Lower lobe of right lung (tissue), 2 donors: ENCODE measurements at regions not wholly inside any gene's neighbourhood (a gene's known extent, or its start where the extent isn't known, plus 50 kb on each side); places are given as distances from the start of the nearest gene placed in this dataset.
"Not testable (repeated sequence)": the region's sequence is repeated elsewhere in the genome, so short reads cannot be mapped to it uniquely, and the experiment has no call there.

Source experiments
- ATAC-seq, 2 donors: fragments of 200-7000 bp; cut with Tn5 transposase; one replicate each; pipeline ENCODE4 v1.9.1; 2020 to 2022; ENCODE audit warnings: mild to moderate bottlenecking in 2 of 2, moderate library complexity in 2 of 2
- DNase-seq: peaks from one replicate; pipeline ENCODE4 v3.0.0-alpha.2; 2020
- H3K27ac ChIP-seq: fragments of 200-600 bp; one replicate; pipeline ENCODE4 v1.8.0; 2022
- H3K27me3 ChIP-seq: fragments of 200-600 bp; one replicate; pipeline ENCODE4 v1.8.0; 2022; ENCODE audit warnings: low read depth
- H3K36me3 ChIP-seq: fragments of 200-600 bp; one replicate; pipeline ENCODE4 v1.8.0; 2022; ENCODE audit warnings: mild to moderate bottlenecking
- H3K4me1 ChIP-seq: fragments of 200-600 bp; one replicate; pipeline ENCODE4 v1.8.0; 2022
- H3K4me3 ChIP-seq: fragments of 200-600 bp; one replicate; pipeline ENCODE4 v1.8.0; 2022; ENCODE audit warnings: mild to moderate bottlenecking
- H3K9me3 ChIP-seq: fragments of 200-600 bp; one replicate; pipeline ENCODE4 v1.8.0; 2022
- intact Hi-C: fragments of 100-400 bp; cut with DNase I; formaldehyde crosslinking; loops from one replicate; pipeline ENCODE4 v1.11.0; 2022
- TF ChIP-seq, protein P1 (sequence below): fragments of 200-600 bp; IDR thresholded peaks from one replicate; pipeline ENCODE4 v1.8.0; 2022; ENCODE audit warnings: antibody characterized with exemption, mild to moderate bottlenecking
- donor health status: DM: no; HTN: yes; CAD: no; lungs with severe emphysema.

- TF ChIP-seq, protein P1, sequence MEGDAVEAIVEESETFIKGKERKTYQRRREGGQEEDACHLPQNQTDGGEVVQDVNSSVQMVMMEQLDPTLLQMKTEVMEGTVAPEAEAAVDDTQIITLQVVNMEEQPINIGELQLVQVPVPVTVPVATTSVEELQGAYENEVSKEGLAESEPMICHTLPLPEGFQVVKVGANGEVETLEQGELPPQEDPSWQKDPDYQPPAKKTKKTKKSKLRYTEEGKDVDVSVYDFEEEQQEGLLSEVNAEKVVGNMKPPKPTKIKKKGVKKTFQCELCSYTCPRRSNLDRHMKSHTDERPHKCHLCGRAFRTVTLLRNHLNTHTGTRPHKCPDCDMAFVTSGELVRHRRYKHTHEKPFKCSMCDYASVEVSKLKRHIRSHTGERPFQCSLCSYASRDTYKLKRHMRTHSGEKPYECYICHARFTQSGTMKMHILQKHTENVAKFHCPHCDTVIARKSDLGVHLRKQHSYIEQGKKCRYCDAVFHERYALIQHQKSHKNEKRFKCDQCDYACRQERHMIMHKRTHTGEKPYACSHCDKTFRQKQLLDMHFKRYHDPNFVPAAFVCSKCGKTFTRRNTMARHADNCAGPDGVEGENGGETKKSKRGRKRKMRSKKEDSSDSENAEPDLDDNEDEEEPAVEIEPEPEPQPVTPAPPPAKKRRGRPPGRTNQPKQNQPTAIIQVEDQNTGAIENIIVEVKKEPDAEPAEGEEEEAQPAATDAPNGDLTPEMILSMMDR = no peak
- peaks cover 37% of the 10 kb centered on the region for H3K4me1 ChIP-seq
- intact Hi-C loops = no loop called here
- DNase-seq (no peak), ATAC-seq (no peak)
- peaks cover 5% of the 10 kb centered on the region for H3K36me3 ChIP-seq
- H3K27ac ChIP-seq = no peak overlapping the region
- no peaks in the 10 kb centered on the region for H3K9me3 ChIP-seq
- H3K4me3 ChIP-seq = no peak overlapping the region
- no peaks in the 10 kb centered on the region for H3K27me3 ChIP-seq
Measured at GRCh38 chr7:131039836-131040235, 287.8 kb upstream of the MKLN1 start.

DNA sequence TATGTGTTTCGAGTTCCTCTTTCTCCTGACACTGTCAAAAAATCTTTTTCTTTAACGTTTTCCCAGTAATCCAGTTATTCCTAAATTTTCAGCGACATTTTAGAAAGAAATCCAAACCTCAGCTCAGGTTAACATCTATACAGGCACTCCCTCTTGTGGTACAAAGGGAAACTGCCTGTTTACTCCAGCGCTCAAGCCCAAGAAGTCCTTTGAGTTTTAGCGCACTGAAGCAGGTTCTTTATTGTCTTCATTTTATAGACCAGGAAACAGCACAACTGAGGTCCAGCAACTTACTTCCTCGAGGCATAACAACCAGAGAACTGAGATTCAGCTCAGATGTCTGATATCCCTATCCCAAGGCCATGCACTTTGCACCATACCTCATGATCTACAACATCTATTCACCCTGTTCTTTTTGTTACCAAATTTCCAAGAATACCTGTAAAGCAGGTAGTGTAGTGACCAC lies 287.2 kb upstream of the MKLN1 start:
- intact Hi-C loops = no loop called here
- H3K4me1 ChIP-seq = peaks cover 35% of the 10 kb centered on the region
- TF ChIP-seq, protein P1 = peak; percentile 90

DNA sequence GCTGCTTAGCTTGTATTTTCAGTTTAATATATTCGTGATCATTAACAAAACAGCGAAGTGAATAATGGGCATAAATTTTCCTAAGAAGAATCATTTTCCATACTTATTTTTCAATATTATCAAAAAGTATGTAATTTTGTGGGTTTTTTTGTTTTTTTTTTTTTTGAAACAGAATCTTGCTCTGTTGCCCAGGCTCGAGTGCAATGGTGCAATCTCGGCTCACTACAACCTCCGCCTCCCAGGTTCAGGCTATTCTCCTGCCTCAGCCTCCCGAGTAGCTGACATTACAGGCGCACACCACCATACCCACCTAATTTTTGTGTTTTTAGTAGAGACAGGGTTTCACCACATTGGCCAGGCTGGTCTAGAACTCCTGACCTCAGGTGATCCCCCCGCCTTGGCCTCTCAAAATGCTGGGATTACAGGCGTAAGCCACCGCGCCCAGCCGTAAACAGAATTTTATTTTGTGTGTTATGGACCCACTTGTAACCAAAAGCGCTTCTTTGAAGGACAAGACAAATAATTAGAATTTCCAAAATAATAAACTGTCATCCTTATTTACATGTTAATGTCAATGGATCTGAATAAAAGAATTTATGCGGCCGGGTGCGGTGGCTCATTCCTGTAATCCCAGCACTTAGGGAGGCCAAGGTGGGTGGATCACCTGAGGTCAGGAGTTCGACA lies 286.5 kb upstream of the MKLN1 start:
- ATAC-seq, intact Hi-C loops, H3K27me3 ChIP-seq, DNase-seq, H3K4me3 ChIP-seq, H3K9me3 ChIP-seq, H3K27ac ChIP-seq: not testable (repeated sequence)
- Histone ChIP-seq H3K4me1 (peaks cover 35% of the 10 kb centered on the region), H3K36me3 (peaks cover 15% of the 10 kb centered on the region)

More for the DNA sequence above, 287.2 kb upstream of the MKLN1 start:
- H3K9me3 ChIP-seq = no peaks in the 10 kb centered on the region
- no peak overlapping the region for H3K27ac ChIP-seq
- no peak overlapping the region for H3K4me3 ChIP-seq
- ATAC-seq (peak; percentile 73 to 83), DNase-seq (no peak)
- peaks cover 12% of the 10 kb centered on the region for H3K36me3 ChIP-seq
- H3K27me3 ChIP-seq = no peaks in the 10 kb centered on the region

- H3K27me3 ChIP-seq = no peaks in the 10 kb centered on the region
- no peak for ATAC-seq
- TF ChIP-seq, protein P1 = no peak
- DNase-seq = no peak
- H3K9me3 ChIP-seq = no peaks in the 10 kb centered on the region
- H3K36me3 ChIP-seq = peaks cover 15% of the 10 kb centered on the region
- H3K27ac ChIP-seq = no peak overlapping the region
- H3K4me3 ChIP-seq = no peak overlapping the region
- intact Hi-C loops = no loop called here
- H3K4me1 ChIP-seq = peaks cover 29% of the 10 kb centered on the region
Measured at GRCh38 chr7:131042269-131043160, 285.2 kb upstream of the MKLN1 start.

GRCh38 chr7:131045526-131045925 lies 282.1 kb upstream of the MKLN1 start:
- no peaks in the 10 kb centered on the region for H3K9me3 ChIP-seq
- no peak overlapping the region for H3K4me3 ChIP-seq
- peaks cover 30% of the 10 kb centered on the region for H3K4me1 ChIP-seq
- no peaks in the 10 kb centered on the region for H3K27me3 ChIP-seq
- intact Hi-C loops = no loop called here
- H3K36me3 ChIP-seq = peaks cover 25% of the 10 kb centered on the region
- DNase-seq = no peak
- no peak for ATAC-seq
- TF ChIP-seq, protein P1 = no peak
- no peak overlapping the region for H3K27ac ChIP-seq

- intact Hi-C loops = no loop called here
- Histone ChIP-seq H3K27ac (no peak overlapping the region), H3K9me3 (no peaks in the 10 kb centered on the region), H3K27me3 (no peaks in the 10 kb centered on the region), H3K4me1 (peaks cover 27% of the 10 kb centered on the region), H3K4me3 (no peak overlapping the region), H3K36me3 (peaks cover 30% of the 10 kb centered on the region)
- TF ChIP-seq, protein P1 = no peak
- DNase-seq = no peak
- ATAC-seq = no peak
Measured at GRCh38 chr7:131046246-131046645, 281.4 kb upstream of the MKLN1 start.
